CD14-positive monocyte (primary cell): ENCODE measurements at regions not wholly inside any gene's neighbourhood (a gene's known extent, or its start where the extent isn't known, plus 50 kb on each side); places are given as distances from the start of the nearest gene placed in this dataset.

Experiments
- DNase-seq, 3 donors: peaks; one replicate each; pipeline ENCODE4 v3.0.0-alpha.2; 2011 to 2022
- H2AFZ ChIP-seq: 2 replicates; pipeline ENCODE4 v1.6.0; 2012; ENCODE audit warnings: mild to moderate bottlenecking, low read depth, low read length, inconsistent platforms; ENCODE audit not compliant: insufficient read depth, poor library complexity, severe bottlenecking
- H3K27ac ChIP-seq, 2 donors: 1 replicate in 1 of 2; 2 replicates in 1 of 2; pipeline ENCODE4 v1.5.1; 2012 to 2013; ENCODE audit warnings: low read length in 2 of 2, control low read depth in 1 of 2, inconsistent platforms in 1 of 2, low read depth in 1 of 2, mild to moderate bottlenecking in 1 of 2
- H3K27me3 ChIP-seq, 2 donors: one replicate each; pipeline versions ENCODE4 v1.6.0 to v1.6.1; 2011 to 2013; ENCODE audit warnings: low read length in 2 of 2; ENCODE audit not compliant: control insufficient read depth in 2 of 2, insufficient read depth in 2 of 2
- H3K36me3 ChIP-seq, 2 donors: replicated peaks in 1 of 2; 1 replicate in 1 of 2; 2 replicates in 1 of 2; pipeline versions ENCODE4 v1.5.1 to v1.6.1; 2012 to 2013; ENCODE audit warnings: low read length in 2 of 2, control low read depth in 1 of 2, inconsistent platforms in 1 of 2, mild to moderate bottlenecking in 1 of 2; ENCODE audit not compliant: insufficient read depth in 2 of 2, control insufficient read depth in 1 of 2
- H3K4me1 ChIP-seq, 2 donors: 1 replicate in 1 of 2; 2 replicates in 1 of 2; pipeline versions ENCODE4 v1.5.1 to v1.6.1; 2012 to 2013; ENCODE audit warnings: low read length in 2 of 2, control low read depth in 1 of 2, inconsistent platforms in 1 of 2, mild to moderate bottlenecking in 1 of 2, moderate library complexity in 1 of 2; ENCODE audit not compliant: insufficient read depth in 2 of 2, control insufficient read depth in 1 of 2
- H3K4me2 ChIP-seq: replicated peaks from 2 replicates; pipeline ENCODE3; 2012; ENCODE audit warnings: low read length, moderate library complexity, mild to moderate bottlenecking; ENCODE audit not compliant: poor library complexity, severe bottlenecking; ENCODE audit errors: extremely low read depth
- H3K4me3 ChIP-seq, 3 experiments: fragments of 200-600 bp in 1 of 3; sonication (generic) in 1 of 3; replicated peaks in 1 of 3; 1 replicate in 2 of 3; 2 replicates in 1 of 3; pipeline ENCODE4 v1.5.1; 2011 to 2013; ENCODE audit warnings: low read length in 3 of 3, mild to moderate bottlenecking in 3 of 3, control low read depth in 2 of 3, low read depth in 2 of 3, inconsistent platforms in 1 of 3, moderate library complexity in 1 of 3
- H3K79me2 ChIP-seq: 2 replicates; pipeline ENCODE4 v1.6.0; 2012; ENCODE audit warnings: mild to moderate bottlenecking, control low read depth, inconsistent platforms, low read length, moderate library complexity; ENCODE audit not compliant: insufficient read depth
- H3K9ac ChIP-seq: 2 replicates; pipeline ENCODE4 v1.6.0; 2017; ENCODE audit warnings: low read length, mild to moderate bottlenecking; ENCODE audit not compliant: insufficient read depth, poor library complexity, severe bottlenecking
- H3K9me3 ChIP-seq, 2 donors: replicated peaks in 1 of 2; 1 replicate in 1 of 2; 2 replicates in 1 of 2; pipeline versions ENCODE4 v1.5.1 to v1.6.1; 2012 to 2013; ENCODE audit warnings: low read length in 2 of 2, control low read depth in 1 of 2; ENCODE audit not compliant: control insufficient read depth in 1 of 2, insufficient read depth in 1 of 2
- H4K20me1 ChIP-seq: 2 replicates; pipeline ENCODE4 v1.6.0; 2012; ENCODE audit warnings: mild to moderate bottlenecking, low read length, control low read depth, moderate library complexity; ENCODE audit not compliant: insufficient read depth
- H3K27ac Mint-ChIP-seq, 7 donors: one replicate each; pipeline ENCODE4 v1.8.0; 2020; ENCODE audit warnings: mild to moderate bottlenecking in 7 of 7, mixed read lengths in 7 of 7, moderate library complexity in 6 of 7, inconsistent platforms in 2 of 7
- H3K27me3 Mint-ChIP-seq, 3 donors: one replicate each; pipeline ENCODE4 v1.8.0; 2021 to 2022; ENCODE audit warnings: low read depth in 3 of 3, mild to moderate bottlenecking in 3 of 3, mixed read lengths in 3 of 3, moderate library complexity in 3 of 3, inconsistent platforms in 1 of 3
- H3K36me3 Mint-ChIP-seq, 2 donors: one replicate each; pipeline ENCODE4 v1.8.0; 2020; ENCODE audit warnings: mixed read lengths in 2 of 2, inconsistent platforms in 1 of 2, mild to moderate bottlenecking in 1 of 2
- H3K4me1 Mint-ChIP-seq: one replicate; pipeline ENCODE4 v1.8.0; 2020; ENCODE audit warnings: mild to moderate bottlenecking, mixed read lengths
- H3K4me3 Mint-ChIP-seq, 2 donors: one replicate each; pipeline ENCODE4 v1.8.0; 2020; ENCODE audit warnings: mild to moderate bottlenecking in 2 of 2, mixed read lengths in 2 of 2, moderate library complexity in 1 of 2
- H3K9me3 Mint-ChIP-seq, 7 donors: one replicate each; pipeline ENCODE4 v1.8.0; 2020 to 2022; ENCODE audit warnings: mixed read lengths in 7 of 7, mild to moderate bottlenecking in 6 of 7, moderate library complexity in 6 of 7, inconsistent platforms in 2 of 7
- CTCF ChIP-seq: fragments of 200-600 bp; IDR thresholded peaks from one replicate; pipeline ENCODE4 v1.8.0; 2022; ENCODE audit warnings: antibody characterized with exemption, mild to moderate bottlenecking
- WGBS: methylation state at CpG from one replicate; pipeline ENCODE4 v1.1.5; 2013; ENCODE audit warnings: missing lambda C conversion rate; ENCODE audit not compliant: insufficient coverage; 5-methylcytosine and 5-hydroxymethylcytosine counted together
- intact Hi-C, 2 donors: fragments of 100-400 bp; cut with micrococcal nuclease; formaldehyde crosslinking; loops; one replicate each; pipeline versions ENCODE4 v1.15.0 to v1.15.1; 2023

- peaks cover 6 to 40% (median 15%) of the 10 kb centered on the region in 3 donors for H3K27me3 Mint-ChIP-seq
Measured at GRCh38 chr2:236993286-236993685, 92.4 kb upstream of the COPS8 start.

GRCh38 chr2:236994361-236994760 is 91.3 kb upstream of the COPS8 start:
- H3K9me3 ChIP-seq: peaks cover 0 to 6% of the 10 kb centered on the region in 2 donors
- no peaks in the 10 kb centered on the region for H3K36me3 Mint-ChIP-seq
- H3K27ac ChIP-seq: no peak overlapping the region
- no peak overlapping the region for H3K4me2 ChIP-seq
- peaks cover 4% of the 10 kb centered on the region for H3K4me1 Mint-ChIP-seq
- TF ChIP-seq CTCF: no peak
- H2AFZ ChIP-seq: no peak overlapping the region
- DNase-seq: no peak
- intact Hi-C loops: no loop called here
- H3K4me3 Mint-ChIP-seq: no peak overlapping the region
- no peak overlapping the region for H3K27ac Mint-ChIP-seq
- H3K36me3 ChIP-seq: no peaks in the 10 kb centered on the region
- 92% methylated on average over 5 of the region's 9 CpGs for WGBS
- peaks cover 7 to 35% (median 17%) of the 10 kb centered on the region in 3 donors for H3K27me3 Mint-ChIP-seq
- H3K4me1 ChIP-seq: peaks cover 3% of the 10 kb centered on the region in 2 donors
- no peaks in the 10 kb centered on the region for H4K20me1 ChIP-seq
- no peak overlapping the region for H3K9ac ChIP-seq
- peaks cover 0 to 10% (median 4%) of the 10 kb centered on the region in 7 donors for H3K9me3 Mint-ChIP-seq
- no peak overlapping the region for H3K4me3 ChIP-seq
- no peaks in the 10 kb centered on the region for H3K79me2 ChIP-seq
- H3K27me3 ChIP-seq: peaks cover 2 to 10% of the 10 kb centered on the region in 2 donors

More at GRCh38 chr2:236993286-236993685, 92.4 kb upstream of the COPS8 start:
- no peak overlapping the region for H2AFZ ChIP-seq
- H3K9ac ChIP-seq: no peak overlapping the region
- no peak overlapping the region for H3K4me3 ChIP-seq
- 92% methylated on average over 2 of the region's 2 CpGs for WGBS
- no peaks in the 10 kb centered on the region for H4K20me1 ChIP-seq
- peaks cover 14% of the 10 kb centered on the region in 2 donors for H3K4me1 ChIP-seq
- intact Hi-C loops: no loop called here
- peaks cover 0 to 6% of the 10 kb centered on the region in 2 donors for H3K9me3 ChIP-seq
- Mint-ChIP-seq H3K9me3 (peaks cover 0 to 10% (median 4%) of the 10 kb centered on the region in 7 donors), H3K4me3 (no peak overlapping the region), H3K4me1 (peaks cover 14% of the 10 kb centered on the region), H3K27ac (peak overlapping the region in 1 of 7 donors; percentile 38), H3K36me3 (no peaks in the 10 kb centered on the region)
- DNase-seq: no peak
- H3K36me3 ChIP-seq: no peaks in the 10 kb centered on the region
- no peak for TF ChIP-seq CTCF
- no peak overlapping the region for H3K4me2 ChIP-seq
- H3K27ac ChIP-seq: no peak overlapping the region
- no peaks in the 10 kb centered on the region for H3K79me2 ChIP-seq
- H3K27me3 ChIP-seq: peaks cover 2 to 10% of the 10 kb centered on the region in 2 donors
